ENCODE measurements at regions not wholly inside any gene's neighbourhood (a gene's known extent, or its start where the extent isn't known, plus 50 kb on each side); places are given as distances from the start of the nearest gene placed in this dataset.
A peak's percentile ranks its signal among the peaks of the same experiment; 100 is the strongest.

GRCh38 chr4:57580710-57581599, 470.8 kb upstream of the IGFBP7 start:
- Histone ChIP-seq H3K9ac (ENCODE audit: low read depth, low read length) (no peak overlapping the region), H3K27me3 (ENCODE audit: insufficient read depth, low read length) (no peaks in the 10 kb centered on the region), H3K4me3 (ENCODE audit: low read length) (no peak overlapping the region), H3K9me3 (ENCODE audit: insufficient read depth, low read depth, low read length) (no peaks in the 10 kb centered on the region), H3K27ac (ENCODE audit: low read length) (no peak overlapping the region), H3K4me1 (ENCODE audit: insufficient read depth, low read length) (no peaks in the 10 kb centered on the region), H3K36me3 (ENCODE audit: insufficient read depth, low read depth, low read length) (no peaks in the 10 kb centered on the region)

DNA sequence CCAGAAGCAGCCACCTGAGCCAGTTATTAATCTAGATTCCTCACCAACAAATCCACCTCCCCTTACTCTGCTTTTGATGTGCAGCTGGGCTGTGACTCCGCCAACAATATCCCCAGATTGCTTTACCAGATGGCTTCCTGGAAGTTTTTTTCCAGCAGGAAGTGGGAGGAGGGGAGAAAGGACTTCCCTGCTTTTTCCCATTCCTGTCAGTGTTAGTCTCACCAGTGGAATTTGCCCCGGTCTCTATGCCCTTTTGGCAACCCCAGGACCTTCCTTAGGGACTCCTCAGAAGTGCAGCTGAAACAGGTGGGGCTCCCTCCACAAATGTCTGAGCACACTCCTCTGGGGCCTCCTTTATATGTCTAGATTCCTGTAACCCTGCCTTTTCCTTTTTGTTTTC, 465.2 kb upstream of the IGFBP7 start:
- Histone ChIP-seq H3K4me1 (ENCODE audit: insufficient read depth, low read length) (no peaks in the 10 kb centered on the region), H3K27ac (ENCODE audit: low read length) (no peak overlapping the region), H3K4me3 (ENCODE audit: low read length) (no peak overlapping the region), H3K9me3 (ENCODE audit: insufficient read depth, low read depth, low read length) (no peaks in the 10 kb centered on the region), H3K36me3 (ENCODE audit: insufficient read depth, low read depth, low read length) (no peaks in the 10 kb centered on the region), H3K27me3 (ENCODE audit: insufficient read depth, low read length) (no peaks in the 10 kb centered on the region), H3K9ac (ENCODE audit: low read depth, low read length) (no peak overlapping the region)

DNA sequence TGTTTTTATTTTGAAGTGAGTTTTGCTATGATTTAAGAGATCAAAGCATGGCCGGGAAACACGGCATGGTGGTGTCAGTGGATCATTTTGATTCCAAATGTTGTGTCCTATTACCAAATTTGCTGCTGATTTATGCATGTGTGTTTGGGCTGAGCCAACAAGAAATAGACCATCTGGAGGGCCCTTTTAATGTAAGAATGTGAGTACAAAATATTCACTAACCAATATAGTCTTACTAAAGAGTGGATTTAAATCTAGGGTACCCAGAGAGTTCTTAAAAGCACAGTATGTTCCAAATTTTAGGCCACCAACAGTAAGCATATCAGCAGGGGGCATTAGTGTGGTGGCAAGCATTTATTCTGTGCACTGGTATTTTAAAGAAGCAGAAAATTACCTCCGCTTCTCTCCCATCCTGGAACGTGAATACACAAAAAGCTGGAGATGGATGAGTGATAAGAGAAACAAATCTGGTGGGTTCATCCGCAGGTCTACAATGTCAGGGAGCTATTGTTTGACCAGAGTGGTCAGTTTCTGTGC, 444.4 kb upstream of the IGFBP7 start:
- no peaks in the 10 kb centered on the region for H3K9me3 ChIP-seq (ENCODE audit: insufficient read depth, low read depth, low read length)
- no peak overlapping the region for H3K27ac ChIP-seq (ENCODE audit: low read length)
- H3K4me3 ChIP-seq (ENCODE audit: low read length) = no peak overlapping the region
- no peaks in the 10 kb centered on the region for H3K27me3 ChIP-seq (ENCODE audit: insufficient read depth, low read length)
- H3K9ac ChIP-seq (ENCODE audit: low read depth, low read length) = no peak overlapping the region
- H3K36me3 ChIP-seq (ENCODE audit: insufficient read depth, low read depth, low read length) = no peaks in the 10 kb centered on the region
- H3K4me1 ChIP-seq (ENCODE audit: insufficient read depth, low read length) = no peaks in the 10 kb centered on the region

DNA sequence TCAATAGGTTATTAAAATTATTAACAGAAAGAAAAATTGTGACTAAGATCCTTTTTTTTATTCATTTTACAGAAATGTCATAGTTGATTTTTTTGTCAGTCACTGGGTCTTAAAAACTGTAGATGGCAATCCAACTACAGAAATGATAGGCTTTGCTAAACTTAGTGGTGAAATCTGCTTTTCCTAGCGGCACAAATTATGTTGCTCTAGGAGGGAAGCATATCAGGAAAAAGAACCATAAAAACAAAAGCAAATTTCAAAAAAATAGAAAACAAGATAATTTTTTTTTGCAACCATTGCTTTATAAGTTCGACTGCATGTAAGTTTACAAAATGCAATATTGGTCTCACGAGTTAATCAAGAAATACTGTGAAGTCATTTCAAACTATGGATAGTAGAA, 443.5 kb upstream of the IGFBP7 start:
- no peak overlapping the region for H3K27ac ChIP-seq (ENCODE audit: low read length)
- no peaks in the 10 kb centered on the region for H3K9me3 ChIP-seq (ENCODE audit: insufficient read depth, low read depth, low read length)

GRCh38 chr4:57550198-57550597, 440.0 kb upstream of the IGFBP7 start:
- H3K9ac ChIP-seq (ENCODE audit: low read depth, low read length) = no peak overlapping the region
- H3K9me3 ChIP-seq (ENCODE audit: insufficient read depth, low read depth, low read length) = no peaks in the 10 kb centered on the region
- no peaks in the 10 kb centered on the region for H3K36me3 ChIP-seq (ENCODE audit: insufficient read depth, low read depth, low read length)
- H3K27ac ChIP-seq (ENCODE audit: low read length) = no peak overlapping the region
- H3K27me3 ChIP-seq (ENCODE audit: insufficient read depth, low read length) = peaks cover 18% of the 10 kb centered on the region
- peaks cover 13% of the 10 kb centered on the region for H3K4me1 ChIP-seq (ENCODE audit: insufficient read depth, low read length)
- no peak overlapping the region for H3K4me3 ChIP-seq (ENCODE audit: low read length)

More for the DNA sequence above, 443.5 kb upstream of the IGFBP7 start:
- no peak overlapping the region for H3K9ac ChIP-seq (ENCODE audit: low read depth, low read length)
- H3K4me1 ChIP-seq (ENCODE audit: insufficient read depth, low read length) = no peaks in the 10 kb centered on the region
- H3K4me3 ChIP-seq (ENCODE audit: low read length) = no peak overlapping the region
- H3K36me3 ChIP-seq (ENCODE audit: insufficient read depth, low read depth, low read length) = no peaks in the 10 kb centered on the region
- no peaks in the 10 kb centered on the region for H3K27me3 ChIP-seq (ENCODE audit: insufficient read depth, low read length)

- no peak overlapping the region for H3K9ac ChIP-seq (ENCODE audit: low read depth, low read length)
Observed at GRCh38 chr4:57548856-57549255, 438.7 kb upstream of the IGFBP7 start.

GRCh38 chr4:57544811-57545654, 434.8 kb upstream of the IGFBP7 start:
- Histone ChIP-seq H3K4me1 (ENCODE audit: insufficient read depth, low read length) (peaks cover 21% of the 10 kb centered on the region), H3K27ac (ENCODE audit: low read length) (no peak overlapping the region), H3K9me3 (ENCODE audit: insufficient read depth, low read depth, low read length) (no peaks in the 10 kb centered on the region), H3K4me3 (ENCODE audit: low read length) (peak overlapping the region; percentile 37; the same call in 1 of the 2 replicates), H3K36me3 (ENCODE audit: insufficient read depth, low read depth, low read length) (no peaks in the 10 kb centered on the region), H3K9ac (ENCODE audit: low read depth, low read length) (no peak overlapping the region), H3K27me3 (ENCODE audit: insufficient read depth, low read length) (peaks cover 24% of the 10 kb centered on the region)

More at GRCh38 chr4:57548856-57549255, 438.7 kb upstream of the IGFBP7 start:
- no peaks in the 10 kb centered on the region for H3K9me3 ChIP-seq (ENCODE audit: insufficient read depth, low read depth, low read length)
- peaks cover 24% of the 10 kb centered on the region for H3K27me3 ChIP-seq (ENCODE audit: insufficient read depth, low read length)
- H3K36me3 ChIP-seq (ENCODE audit: insufficient read depth, low read depth, low read length) = no peaks in the 10 kb centered on the region
- H3K4me3 ChIP-seq (ENCODE audit: low read length) = no peak overlapping the region
- peaks cover 21% of the 10 kb centered on the region for H3K4me1 ChIP-seq (ENCODE audit: insufficient read depth, low read length)
- no peak overlapping the region for H3K27ac ChIP-seq (ENCODE audit: low read length)

DNA sequence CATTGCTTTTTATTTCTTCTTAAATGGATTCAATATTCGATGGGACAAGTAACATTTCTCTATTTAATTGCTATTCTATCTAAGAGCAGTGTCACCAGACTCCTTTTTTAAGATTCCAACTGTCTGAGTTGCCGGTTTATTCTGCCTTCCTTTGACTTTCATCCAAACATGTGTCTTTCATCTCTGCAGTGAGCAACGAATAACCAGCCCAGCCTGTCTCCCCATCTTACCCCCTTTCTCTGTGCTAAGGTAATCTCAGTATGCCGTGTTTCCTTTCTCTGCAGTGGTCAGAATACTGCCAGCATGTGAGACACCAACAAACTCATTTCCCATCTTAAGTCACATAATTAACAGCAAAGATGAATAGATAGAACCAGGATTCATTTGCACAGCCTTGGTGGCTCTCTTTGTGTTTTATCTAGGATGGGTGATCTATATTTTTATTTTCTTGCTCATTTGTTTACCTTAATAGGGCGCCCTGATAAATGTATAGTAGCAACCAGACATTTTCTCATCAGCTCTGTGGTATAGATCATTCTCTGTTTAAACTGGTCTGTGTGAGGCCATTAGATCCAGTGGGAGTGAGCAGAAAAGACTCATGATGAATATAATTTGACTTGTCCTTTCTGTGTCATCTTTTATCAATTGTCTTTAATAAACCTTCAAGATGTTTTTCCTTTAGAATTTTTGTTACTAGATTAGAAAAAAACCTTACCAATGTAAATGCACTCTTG, 394.8 kb upstream of the IGFBP7 start:
- Histone ChIP-seq H3K27me3 (ENCODE audit: insufficient read depth, low read length) (no peaks in the 10 kb centered on the region), H3K36me3 (ENCODE audit: insufficient read depth, low read depth, low read length) (no peaks in the 10 kb centered on the region), H3K9ac (ENCODE audit: low read depth, low read length) (no peak overlapping the region), H3K4me1 (ENCODE audit: insufficient read depth, low read length) (no peaks in the 10 kb centered on the region), H3K9me3 (ENCODE audit: insufficient read depth, low read depth, low read length) (no peaks in the 10 kb centered on the region), H3K4me3 (ENCODE audit: low read length) (no peak overlapping the region), H3K27ac (ENCODE audit: low read length) (no peak overlapping the region)

GRCh38 chr4:57504139-57504538, 394.0 kb upstream of the IGFBP7 start:
- Histone ChIP-seq H3K4me1 (ENCODE audit: insufficient read depth, low read length) (no peaks in the 10 kb centered on the region), H3K9me3 (ENCODE audit: insufficient read depth, low read depth, low read length) (no peaks in the 10 kb centered on the region), H3K27me3 (ENCODE audit: insufficient read depth, low read length) (no peaks in the 10 kb centered on the region), H3K36me3 (ENCODE audit: insufficient read depth, low read depth, low read length) (no peaks in the 10 kb centered on the region), H3K9ac (ENCODE audit: low read depth, low read length) (no peak overlapping the region), H3K27ac (ENCODE audit: low read length) (no peak overlapping the region), H3K4me3 (ENCODE audit: low read length) (no peak overlapping the region)

- H3K27me3 ChIP-seq (ENCODE audit: insufficient read depth, low read length) = no peaks in the 10 kb centered on the region
- H3K4me1 ChIP-seq (ENCODE audit: insufficient read depth, low read length) = no peaks in the 10 kb centered on the region
- H3K27ac ChIP-seq (ENCODE audit: low read length) = no peak overlapping the region
- no peaks in the 10 kb centered on the region for H3K36me3 ChIP-seq (ENCODE audit: insufficient read depth, low read depth, low read length)
- no peaks in the 10 kb centered on the region for H3K9me3 ChIP-seq (ENCODE audit: insufficient read depth, low read depth, low read length)
- H3K4me3 ChIP-seq (ENCODE audit: low read length) = no peak overlapping the region
- no peak overlapping the region for H3K9ac ChIP-seq (ENCODE audit: low read depth, low read length)
Observed at GRCh38 chr4:57501720-57502119, 391.5 kb upstream of the IGFBP7 start.

DNA sequence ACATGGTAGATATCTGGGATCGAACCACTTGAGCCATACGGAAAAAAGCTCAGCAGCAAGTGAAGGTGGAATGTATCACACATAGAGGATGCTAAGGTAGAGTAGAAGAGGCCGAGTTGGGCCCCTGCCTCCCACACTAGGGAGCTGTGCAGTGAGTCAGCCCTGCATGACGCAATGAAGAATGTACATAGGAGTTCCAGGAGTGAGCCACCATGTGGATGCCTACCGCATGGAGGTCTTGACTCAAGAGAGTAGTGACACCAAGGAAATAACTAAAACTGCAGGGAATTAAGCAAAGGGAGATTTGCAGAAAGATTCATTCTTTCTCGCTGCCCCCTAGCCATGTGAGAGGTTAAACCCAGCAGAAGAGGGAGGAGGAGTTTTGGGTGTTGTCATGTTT, 389.6 kb upstream of the IGFBP7 start:
- H3K4me1 ChIP-seq (ENCODE audit: insufficient read depth, low read length) = no peaks in the 10 kb centered on the region
- no peak overlapping the region for H3K4me3 ChIP-seq (ENCODE audit: low read length)
- no peaks in the 10 kb centered on the region for H3K36me3 ChIP-seq (ENCODE audit: insufficient read depth, low read depth, low read length)
- no peaks in the 10 kb centered on the region for H3K9me3 ChIP-seq (ENCODE audit: insufficient read depth, low read depth, low read length)
- H3K9ac ChIP-seq (ENCODE audit: low read depth, low read length) = no peak overlapping the region
- no peaks in the 10 kb centered on the region for H3K27me3 ChIP-seq (ENCODE audit: insufficient read depth, low read length)
- no peak overlapping the region for H3K27ac ChIP-seq (ENCODE audit: low read length)
